ENCODE measurements at regions not wholly inside any gene's neighbourhood (a gene's known extent, or its start where the extent isn't known, plus 50 kb on each side); places are given as distances from the start of the nearest gene placed in this dataset.
A peak's percentile ranks its signal among the peaks of the same experiment; 100 is the strongest.

- ATAC-seq (peak; percentile 41), DNase-seq (no peak)
- intact Hi-C loops (cut with DNase I, micrococcal nuclease) = no loop called here
These were observed 388.1 kb downstream of the KCNRG start for GRCh38 chr13:50403311-50403710.

DNA sequence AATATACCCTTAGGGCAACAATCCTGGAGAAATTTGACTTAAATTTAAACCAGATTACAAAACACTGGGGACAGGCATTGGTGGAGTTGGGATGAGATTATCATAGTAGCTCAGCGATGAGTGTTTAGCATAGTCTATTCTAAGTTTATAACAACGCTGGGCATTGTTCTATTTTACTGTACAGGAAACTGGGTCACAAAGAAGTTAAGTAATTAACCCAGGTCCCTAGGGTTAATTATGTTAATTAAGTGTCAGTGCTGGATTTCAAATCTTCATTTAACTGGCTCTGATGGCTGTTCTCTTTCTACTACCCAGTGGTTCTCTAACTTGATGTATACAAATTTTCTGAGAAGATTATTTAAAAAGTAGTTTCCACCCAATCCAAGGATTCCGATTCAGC lies 388.9 kb downstream of the KCNRG start:
- no peak for DNase-seq
- ATAC-seq = no peak
- intact Hi-C loops (cut with DNase I, micrococcal nuclease) = no loop called here

DNA sequence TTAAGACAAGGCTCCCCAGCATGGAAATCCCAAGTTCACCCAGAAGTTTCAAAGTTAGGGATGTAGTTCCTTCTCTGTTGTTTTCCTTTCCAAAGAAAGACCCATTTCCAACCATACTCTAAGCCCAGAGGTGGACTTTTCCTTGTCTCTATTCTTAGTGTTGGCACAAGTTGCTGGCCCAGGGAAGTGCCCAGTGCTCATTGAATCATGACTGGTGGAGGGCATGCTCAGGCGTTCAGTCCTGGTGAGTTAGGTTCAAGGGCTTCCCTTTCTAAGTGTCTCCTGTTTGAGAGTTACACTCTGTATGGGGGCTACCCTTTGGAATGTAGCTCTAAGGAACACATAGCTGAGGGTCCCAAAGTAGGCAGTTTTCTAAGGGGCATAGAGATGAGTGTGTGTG lies 389.5 kb downstream of the KCNRG start:
- no peak for ATAC-seq
- intact Hi-C loops (cut with DNase I, micrococcal nuclease) = no loop called here
- no peak for DNase-seq

DNA sequence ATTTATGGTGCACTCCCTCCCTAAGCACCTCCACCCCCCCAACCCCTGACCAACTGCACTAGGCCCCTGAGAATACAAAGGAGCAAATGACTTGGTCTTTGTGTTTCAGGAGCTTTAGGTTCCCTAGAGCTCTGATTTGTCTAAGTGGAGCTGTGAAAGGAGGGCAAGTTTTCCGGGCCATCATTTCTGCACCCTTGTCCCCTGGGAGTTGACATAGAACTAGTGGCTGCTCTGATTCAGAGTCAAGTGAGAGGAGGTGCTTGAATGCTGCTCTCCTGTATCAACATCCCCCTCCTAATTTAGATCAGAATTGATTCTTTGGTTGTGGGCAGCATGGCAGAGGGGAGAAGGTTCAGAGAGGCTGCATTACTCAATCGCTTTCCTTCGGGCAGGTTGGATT lies 391.6 kb downstream of the KCNRG start:
- DNase-seq = no peak
- no peak for ATAC-seq
- intact Hi-C loops (cut with DNase I, micrococcal nuclease) = no loop called here

DNA sequence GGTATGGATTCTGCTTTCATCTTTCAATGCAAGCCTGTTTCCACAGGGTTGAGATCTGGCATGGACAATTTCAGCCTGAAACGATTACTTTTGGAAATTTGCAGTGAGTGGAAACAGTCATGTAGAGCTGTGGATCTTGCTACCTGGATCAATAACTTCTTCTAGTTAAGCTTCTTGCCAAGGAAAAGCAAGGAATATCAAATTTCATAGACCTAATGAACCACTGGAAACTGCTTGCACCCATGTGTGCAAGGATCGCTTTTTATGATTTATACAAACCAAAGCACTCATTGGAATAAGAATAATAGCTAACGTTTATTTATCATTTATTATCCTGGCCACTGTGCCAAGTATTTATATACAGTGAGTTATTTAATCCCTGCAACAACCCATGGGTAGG lies 392.8 kb downstream of the KCNRG start:
- no peak for DNase-seq
- intact Hi-C loops (cut with DNase I, micrococcal nuclease) = no loop called here
- no peak for ATAC-seq

- DNase-seq (no peak), ATAC-seq (no peak)
- intact Hi-C loops (cut with DNase I, micrococcal nuclease) = no loop called here
These were observed 394.0 kb downstream of the KCNRG start for GRCh38 chr13:50409220-50409619.

GRCh38 chr13:50410921-50411746 lies 395.9 kb downstream of the KCNRG start:
- no peak for ATAC-seq
- intact Hi-C loops (cut with DNase I, micrococcal nuclease) = no loop called here
- no peak for DNase-seq

DNA sequence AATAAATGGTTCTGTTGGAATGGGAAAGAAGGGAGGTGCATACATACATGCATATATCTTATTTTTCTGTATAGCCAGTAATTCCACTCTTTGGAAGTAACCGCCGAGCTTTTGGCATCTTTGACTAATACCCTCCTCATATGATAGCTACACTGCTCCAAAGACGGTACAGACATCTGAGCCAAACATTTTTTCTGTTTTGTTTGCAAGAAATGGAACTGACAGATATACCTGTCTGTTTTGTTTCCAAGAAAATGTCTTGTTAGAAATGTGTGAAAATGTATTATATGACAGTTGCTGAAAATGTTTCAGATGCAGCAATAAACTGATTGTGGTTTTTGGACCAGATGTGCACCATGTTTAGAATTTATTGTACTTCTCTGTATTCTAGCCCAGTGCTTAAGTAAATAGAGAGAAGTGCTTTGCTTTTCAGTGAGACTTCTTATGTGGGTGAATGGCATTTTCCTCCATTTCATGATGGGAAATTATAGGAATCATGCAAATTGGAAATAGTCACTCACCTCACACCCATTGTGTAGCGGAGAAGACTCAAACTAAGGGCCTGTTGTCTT lies 396.9 kb downstream of the KCNRG start:
- ATAC-seq (no peak), DNase-seq (no peak)
- intact Hi-C loops (cut with DNase I, micrococcal nuclease) = no loop called here

DNA sequence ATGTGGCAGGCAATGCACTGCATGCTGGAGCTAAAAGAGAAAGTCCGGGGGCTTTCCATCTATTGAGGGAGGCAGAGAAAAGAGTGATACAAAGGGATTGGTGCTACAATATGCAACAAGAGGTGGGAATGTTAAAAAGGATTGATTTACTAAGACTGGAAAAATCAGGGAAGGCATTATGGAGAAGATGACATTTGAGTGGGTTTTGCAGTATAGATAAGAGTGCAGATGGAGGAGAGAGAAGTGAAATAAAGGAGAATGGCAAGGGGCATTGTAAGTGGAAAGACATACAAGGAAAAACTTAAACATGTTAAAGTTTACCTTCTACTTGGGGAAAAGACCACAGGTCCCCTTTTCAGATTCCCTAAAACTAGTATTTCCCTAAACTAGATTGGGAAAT lies 399.4 kb downstream of the KCNRG start:
- intact Hi-C loops (cut with DNase I, micrococcal nuclease) = no loop called here
- ATAC-seq = no peak

DNA sequence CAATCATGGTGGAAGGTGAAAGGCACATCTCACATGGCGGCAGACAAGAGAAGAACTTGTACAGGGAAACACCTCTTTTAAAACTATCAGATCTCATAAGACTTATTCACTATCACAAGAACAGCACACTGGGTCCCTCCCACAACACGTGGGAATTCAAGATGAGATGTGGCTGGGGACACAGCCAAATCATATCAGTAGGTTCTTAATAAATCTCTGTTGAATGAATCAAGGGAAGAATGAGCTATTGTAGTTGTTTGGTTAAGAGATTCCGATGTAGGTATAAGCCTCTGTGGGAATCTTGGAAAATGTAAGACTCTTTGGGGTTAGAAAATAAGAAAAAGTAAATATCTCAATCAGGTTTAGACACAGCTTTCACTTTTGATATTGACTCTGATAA lies 400.2 kb downstream of the KCNRG start:
- DNase-seq (no peak), ATAC-seq (no peak)
- intact Hi-C loops (cut with DNase I, micrococcal nuclease) = no loop called here

More for the DNA sequence above, 399.4 kb downstream of the KCNRG start:
- DNase-seq = no peak

- DNase-seq = no peak
- intact Hi-C loops (cut with DNase I, micrococcal nuclease) = no loop called here
- no peak for ATAC-seq
These were observed 402.4 kb downstream of the KCNRG start for GRCh38 chr13:50417597-50417996.

- intact Hi-C loops (cut with DNase I, micrococcal nuclease) = no loop called here
These were observed 404.2 kb downstream of the KCNRG start for GRCh38 chr13:50419331-50419865.

GRCh38 chr13:50419896-50420295 lies 404.7 kb downstream of the KCNRG start:
- intact Hi-C loops (cut with DNase I, micrococcal nuclease) = no loop called here

More at GRCh38 chr13:50419331-50419865, 404.2 kb downstream of the KCNRG start:
- no peak for DNase-seq
- no peak for ATAC-seq

GRCh38 chr13:50420718-50421472 lies 405.7 kb downstream of the KCNRG start:
- ATAC-seq (no peak), DNase-seq (no peak)
- intact Hi-C loops (cut with DNase I, micrococcal nuclease) = no loop called here

More at GRCh38 chr13:50419896-50420295, 404.7 kb downstream of the KCNRG start:
- peak in 1 of 2 donors; percentile 15 for DNase-seq
- ATAC-seq = no peak

GRCh38 chr13:50421473-50422130 lies 406.4 kb downstream of the KCNRG start:
- ATAC-seq = no peak
- intact Hi-C loops (cut with DNase I, micrococcal nuclease) = no loop called here

DNA sequence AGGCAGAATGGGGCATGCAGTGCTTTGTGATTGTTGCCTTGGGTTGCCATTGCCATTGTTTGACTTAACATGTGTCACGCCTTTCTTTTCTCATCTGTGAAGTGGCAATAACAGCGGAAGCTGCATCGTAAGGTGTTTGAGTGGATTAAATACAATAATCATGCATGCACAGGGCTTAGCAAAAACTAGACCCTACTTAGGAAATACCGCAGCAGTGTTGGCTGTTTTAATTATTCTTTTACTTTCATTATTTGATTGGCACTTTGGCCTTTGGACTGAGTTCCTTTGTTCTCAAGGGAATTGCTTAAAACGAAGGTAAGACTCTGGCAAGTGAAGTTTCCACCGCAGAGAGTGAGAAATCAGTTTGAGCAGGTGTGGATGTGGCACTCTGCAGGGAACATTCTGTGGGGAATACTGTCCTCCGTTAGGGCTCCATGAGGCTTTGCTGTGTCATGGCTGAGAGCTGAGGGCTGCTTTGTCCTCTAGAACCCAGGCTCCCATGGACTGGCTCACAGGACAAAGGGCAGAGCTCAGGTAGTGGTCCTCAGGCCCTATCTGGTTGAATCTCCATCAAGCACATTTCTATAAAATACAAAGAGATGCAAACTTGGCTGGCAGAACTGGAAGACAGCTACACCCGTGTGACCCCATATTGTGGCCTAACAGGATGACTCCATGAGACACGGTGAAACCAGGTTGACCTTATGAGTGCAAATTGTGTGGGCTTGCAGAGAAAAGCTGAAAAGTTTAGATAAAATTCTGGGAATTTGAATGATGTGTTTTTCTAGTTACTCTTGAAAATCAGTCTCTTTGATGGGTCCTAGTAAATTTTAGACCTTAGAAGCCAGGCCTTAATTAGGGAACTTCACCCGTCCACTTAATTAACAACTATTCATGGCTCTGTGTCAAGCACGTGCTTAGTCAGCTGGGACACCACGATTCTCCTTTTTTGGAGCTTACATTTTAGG lies 407.2 kb downstream of the KCNRG start:
- intact Hi-C loops (cut with DNase I, micrococcal nuclease) = no loop called here
- ATAC-seq = peak; percentile 64
- DNase-seq = no peak

More at GRCh38 chr13:50421473-50422130, 406.4 kb downstream of the KCNRG start:
- DNase-seq = no peak

DNA sequence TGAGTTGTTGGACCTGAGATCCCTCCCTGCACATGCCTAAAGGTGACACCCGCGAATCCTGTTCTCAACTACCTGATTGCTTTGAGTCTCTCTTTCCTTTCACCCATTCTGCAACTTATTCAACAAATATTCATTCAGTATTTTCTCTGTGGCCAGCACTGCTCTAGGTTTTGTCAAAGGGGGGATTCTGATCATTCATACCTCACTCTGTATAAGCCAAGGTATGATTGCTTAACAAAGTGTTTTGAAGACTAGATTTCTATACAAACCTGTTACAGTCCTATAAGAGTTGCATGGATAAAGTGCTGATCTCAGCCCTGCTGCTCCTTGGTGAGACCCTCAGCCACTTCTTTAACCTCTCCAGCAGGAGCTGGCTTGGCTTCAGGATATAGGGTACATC lies 409.7 kb downstream of the KCNRG start:
- intact Hi-C loops (cut with DNase I, micrococcal nuclease) = no loop called here
- ATAC-seq (no peak), DNase-seq (no peak)

GRCh38 chr13:50425772-50426171 lies 410.5 kb downstream of the KCNRG start:
- ATAC-seq (no peak), DNase-seq (no peak)
- intact Hi-C loops (cut with DNase I, micrococcal nuclease) = no loop called here

Data from left colon (tissue), 2 donors.